Tongue (tissue), 1 donor: ENCODE measurements at regions not wholly inside any gene's neighbourhood (a gene's known extent, or its start where the extent isn't known, plus 50 kb on each side); places are given as distances from the start of the nearest gene placed in this dataset.
"Not testable (repeated sequence)": the region's sequence is repeated elsewhere in the genome, so short reads cannot be mapped to it uniquely, and the experiment has no call there.

Experiments used
- DNase-seq: peaks from one replicate; pipeline ENCODE4 v3.0.0-alpha.2; 2015

DNA sequence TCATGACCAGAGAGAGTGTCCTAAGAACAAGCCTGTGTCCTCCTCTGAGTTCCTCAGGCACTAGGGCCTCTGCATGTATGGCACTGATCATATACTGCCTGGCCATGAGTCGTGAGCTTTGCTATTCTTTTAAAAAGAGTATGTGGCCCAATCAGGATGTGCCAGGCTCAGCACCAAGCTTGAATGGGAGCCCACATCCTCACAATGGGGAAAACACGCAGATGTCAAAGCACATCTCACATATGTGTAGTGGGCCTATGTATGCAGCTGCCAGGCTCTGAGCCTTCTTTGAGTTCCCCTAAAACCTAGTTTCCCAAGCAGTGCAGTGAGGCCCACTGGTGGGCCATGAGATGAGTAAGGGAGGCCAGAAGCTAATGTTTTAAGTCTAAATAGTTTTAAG is 69.9 kb upstream of the SLC1A4 start:
- no peak for DNase-seq

DNA sequence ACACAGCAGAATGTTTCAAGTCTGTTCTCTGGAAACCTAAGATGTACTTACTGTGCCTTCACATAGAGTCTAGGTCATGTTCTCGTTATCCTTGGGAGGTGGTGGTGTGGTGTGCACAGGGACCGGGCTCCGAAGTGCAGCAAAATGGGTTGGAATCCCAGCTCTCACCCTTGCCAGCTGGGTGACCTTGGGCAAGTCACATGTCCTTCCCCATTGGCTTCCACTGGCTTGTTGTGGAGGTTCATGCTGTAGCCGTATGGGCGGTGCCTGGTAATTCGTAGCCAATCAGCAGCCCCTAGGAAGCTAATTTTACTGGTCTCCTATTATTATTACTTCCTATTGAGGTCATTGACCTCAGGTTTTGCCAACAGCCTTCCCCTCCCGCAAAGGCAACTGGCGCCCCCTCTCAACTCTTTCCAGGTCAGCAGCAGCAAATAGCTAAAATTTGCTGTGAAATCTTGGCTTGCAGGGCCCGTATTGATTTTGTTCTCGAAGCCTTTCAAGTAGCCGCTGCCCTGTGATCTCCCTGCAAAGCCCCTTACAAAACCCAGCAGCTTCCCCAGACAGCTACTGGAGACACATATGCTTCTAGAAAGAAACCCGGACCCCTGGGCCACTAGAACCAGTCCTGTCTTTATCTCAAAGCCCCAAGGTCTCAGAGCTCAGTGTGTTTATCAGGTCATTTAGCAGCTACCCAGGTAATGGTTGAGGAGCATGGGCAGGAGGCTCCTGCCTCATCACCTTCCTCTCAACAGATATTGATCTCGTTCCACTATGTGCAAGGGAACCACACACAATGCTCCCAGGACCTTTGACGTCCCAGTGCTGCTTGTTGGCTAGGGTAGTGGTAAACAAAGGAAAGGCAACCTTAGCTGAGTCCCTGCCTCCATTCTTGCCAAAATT is 66.5 kb upstream of the SLC1A4 start:
- no peak for DNase-seq

GRCh38 chr2:64923385-64923710 is 65.9 kb upstream of the SLC1A4 start:
- DNase-seq: no peak

DNA sequence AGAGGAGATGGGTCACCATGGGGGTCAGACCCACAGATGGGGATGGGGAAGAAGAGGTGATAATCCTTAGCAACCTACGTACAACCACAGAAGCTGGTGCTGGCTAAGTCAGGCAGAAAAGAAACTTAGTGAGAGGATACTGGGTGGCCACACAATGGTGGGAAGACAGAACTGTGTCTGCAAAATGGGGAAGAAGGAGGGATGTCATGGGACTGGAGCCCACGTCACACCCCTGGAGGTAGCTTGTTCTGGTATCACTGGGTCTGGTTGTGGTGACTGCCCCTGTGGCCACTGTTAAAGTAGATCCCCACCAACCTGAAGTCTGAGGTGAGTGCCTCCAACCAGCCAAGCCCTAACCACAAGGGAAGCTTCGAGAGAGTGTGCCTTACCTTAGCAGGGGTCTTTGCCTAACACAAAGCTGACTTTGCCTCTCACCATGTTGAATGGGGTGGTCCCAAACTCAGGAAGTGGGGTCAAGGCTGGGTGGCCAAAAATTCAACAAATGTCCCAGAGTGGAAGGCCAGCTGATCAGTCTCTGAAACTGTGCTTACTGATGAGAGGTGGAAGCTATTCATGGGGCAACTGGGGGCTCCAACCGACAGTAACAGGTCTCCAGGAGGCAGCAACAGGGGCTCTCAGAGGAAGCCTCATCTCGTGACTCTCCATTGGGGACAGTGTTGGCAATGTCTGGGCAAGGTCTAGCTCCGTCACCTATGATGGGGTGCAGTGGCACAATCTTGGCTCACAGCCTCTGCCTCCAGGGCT is 64.8 kb upstream of the SLC1A4 start:
- DNase-seq: no peak

GRCh38 chr2:64925930-64926722 is 63.1 kb upstream of the SLC1A4 start:
- not testable (repeated sequence) for DNase-seq

GRCh38 chr2:64928813-64929212 is 60.4 kb upstream of the SLC1A4 start:
- no peak for DNase-seq

DNA sequence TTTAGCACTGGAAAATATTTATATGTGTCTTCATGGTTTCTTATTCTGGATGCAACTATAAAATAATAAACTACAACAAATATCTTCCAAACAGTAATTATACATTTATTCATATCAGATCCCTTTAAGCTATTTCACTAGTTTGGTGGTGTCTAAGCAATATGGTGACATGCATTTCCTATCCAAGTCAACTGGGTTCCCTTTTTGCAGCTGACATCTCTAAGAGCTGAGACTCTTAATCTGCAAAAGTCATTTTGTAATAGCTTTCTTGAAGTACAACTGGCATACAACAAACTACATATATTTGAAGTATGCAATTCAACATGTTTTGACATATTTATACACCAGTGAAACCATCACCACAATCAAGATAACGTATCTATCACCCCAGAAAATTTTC is 59.9 kb upstream of the SLC1A4 start:
- no peak for DNase-seq

DNA sequence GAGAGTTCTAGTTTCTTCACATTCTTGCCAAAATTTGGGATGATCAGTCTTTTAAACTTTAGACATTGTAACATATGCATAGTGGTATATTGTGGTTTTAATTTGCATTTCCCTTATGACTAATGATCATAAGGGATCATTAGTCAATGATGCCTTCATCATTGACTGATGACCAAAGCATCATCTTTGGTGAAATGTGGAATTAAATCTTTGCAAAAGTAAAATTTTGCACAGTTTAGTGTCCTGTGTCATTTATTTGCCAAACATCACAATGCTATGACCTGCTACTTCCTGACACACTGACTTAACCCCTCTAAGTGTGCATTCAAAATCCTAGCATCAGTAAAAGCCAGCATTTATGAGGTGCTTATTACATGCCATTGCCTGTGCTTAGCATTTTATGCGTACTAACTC is 58.9 kb upstream of the SLC1A4 start:
- DNase-seq: no peak

- DNase-seq: no peak
Observed at GRCh38 chr2:64931246-64932115, 57.7 kb upstream of the SLC1A4 start.

DNA sequence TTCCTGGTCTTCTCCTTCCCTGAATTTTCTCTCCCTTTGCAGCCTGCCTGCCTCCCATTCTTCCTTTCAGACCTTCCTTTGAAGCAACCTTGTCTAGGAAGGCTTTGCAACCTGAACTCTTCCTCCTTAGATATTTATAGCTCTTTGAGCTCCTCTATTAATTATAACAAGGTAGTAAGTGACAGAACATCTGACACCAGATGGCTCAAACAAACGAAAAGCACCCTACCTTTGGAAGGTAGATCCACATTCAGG is 57.2 kb upstream of the SLC1A4 start:
- no peak for DNase-seq

DNA sequence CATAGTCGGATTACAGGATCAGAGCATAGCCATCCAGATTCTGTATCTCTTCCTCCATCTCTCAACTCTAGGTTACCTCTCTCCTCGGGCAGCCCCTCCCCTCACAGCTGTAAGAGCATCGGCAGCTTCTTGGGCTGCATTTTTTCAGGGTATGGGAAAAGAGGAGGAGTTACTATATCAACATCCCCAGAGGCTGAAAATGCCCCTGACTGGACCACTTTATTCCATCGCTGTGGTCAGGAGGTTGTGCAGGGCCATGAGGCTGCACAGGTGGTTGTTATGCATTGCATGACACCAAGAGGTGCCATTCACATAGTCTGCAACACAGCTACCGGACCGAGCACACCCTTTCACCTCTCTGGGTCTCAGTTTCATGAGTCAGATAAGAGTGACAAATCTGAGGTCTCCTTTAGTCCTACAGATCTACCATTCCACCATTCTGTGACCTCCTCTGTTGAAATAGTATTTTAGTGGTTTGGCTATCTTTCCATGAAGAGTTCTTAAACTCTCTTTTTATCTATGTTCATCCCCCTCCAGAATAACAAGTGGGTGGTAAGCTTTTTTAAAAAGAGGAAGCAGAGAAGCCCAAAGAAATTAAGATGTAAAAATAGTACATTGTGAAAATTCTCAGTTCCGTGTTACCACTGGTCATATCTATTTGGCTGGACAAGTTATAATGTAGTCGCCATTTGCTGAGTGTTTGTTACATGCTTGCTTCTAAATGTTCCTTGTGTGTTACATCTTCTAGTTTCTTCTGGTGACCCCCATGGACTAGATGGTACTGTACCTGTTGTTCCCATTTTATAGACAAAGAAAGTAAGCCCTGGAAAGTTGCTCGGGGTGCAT is 56.6 kb upstream of the SLC1A4 start:
- no peak for DNase-seq

- no peak for DNase-seq
Observed at GRCh38 chr2:64934530-64934929, 54.7 kb upstream of the SLC1A4 start.

DNA sequence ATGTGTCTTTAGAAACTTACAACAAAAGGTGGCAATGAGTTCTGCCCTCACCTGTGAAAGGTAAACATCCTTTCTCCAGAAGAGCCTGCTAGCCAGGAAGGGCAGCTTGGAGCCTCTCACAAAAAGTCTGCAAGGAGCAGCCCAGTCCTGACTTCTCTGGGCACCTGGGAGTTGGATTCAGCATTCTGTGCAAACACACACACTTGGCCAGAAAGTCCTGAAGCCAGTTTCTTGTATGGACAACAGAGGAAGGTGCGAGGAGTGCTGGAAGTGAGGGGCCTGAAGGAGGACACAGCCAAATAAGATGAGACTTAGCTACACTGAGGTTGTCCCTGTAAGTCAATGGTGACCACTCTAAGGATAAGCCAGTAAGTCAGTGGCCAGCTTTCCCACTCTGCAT is 52.4 kb upstream of the SLC1A4 start:
- no peak for DNase-seq

DNA sequence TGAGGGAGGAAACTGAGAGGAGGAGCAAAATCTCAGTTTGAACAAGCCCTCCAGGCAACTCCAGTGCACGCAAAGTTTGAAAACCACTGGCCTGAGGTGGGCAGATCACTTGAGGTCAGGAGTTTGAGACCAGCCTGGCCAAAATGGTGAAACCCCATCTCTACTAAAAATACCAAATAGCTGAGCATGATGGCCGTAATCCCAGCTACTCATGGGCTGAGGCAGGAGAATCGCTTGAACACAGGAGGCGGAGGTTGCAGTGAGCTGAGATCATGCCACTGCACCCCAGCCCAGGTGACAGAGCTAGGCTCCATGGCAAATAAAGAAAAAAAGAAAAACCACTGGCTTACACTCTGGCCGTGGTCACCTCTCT is 51.9 kb upstream of the SLC1A4 start:
- not testable (repeated sequence) for DNase-seq

DNA sequence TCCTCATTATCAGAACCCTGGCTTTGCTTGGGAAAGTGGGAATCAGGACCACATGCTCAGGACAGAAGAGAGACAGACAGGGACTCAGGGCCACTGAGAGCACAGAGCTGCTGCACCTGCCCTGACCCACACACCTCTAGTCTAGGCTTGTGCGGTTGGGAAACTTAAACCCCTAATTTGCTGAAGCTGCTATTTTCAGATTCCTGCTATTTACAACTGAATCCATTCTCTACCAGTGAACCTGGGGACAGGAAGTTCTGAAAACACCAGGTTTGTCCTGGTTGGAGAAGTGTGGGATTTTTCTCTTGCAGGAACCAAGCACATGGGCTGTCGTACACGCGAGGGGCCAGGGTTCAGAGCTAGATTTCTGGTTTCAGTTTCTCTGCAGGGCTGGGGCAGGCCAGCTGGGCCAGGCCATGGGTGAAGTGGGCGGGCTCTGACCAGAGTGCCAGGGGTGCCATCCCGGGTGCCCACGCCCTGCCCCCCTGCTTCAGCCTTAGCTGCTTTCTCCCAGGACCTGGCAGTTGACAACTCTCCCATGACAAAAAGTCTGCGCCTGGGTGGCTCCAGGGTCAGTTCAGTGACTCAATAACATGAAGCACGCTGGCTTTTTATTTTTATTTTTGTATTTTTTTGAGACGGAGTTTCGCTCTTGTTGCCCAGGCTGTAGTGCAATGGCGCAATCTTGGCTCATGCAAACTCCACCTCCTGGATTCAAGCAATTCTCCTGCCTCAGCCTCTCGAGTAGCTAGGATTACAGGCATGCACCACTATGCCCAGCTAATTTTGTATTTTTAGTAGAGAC is 51.3 kb upstream of the SLC1A4 start:
- DNase-seq: no peak

- DNase-seq: no peak
Observed at GRCh38 chr2:64938607-64939285, 50.5 kb upstream of the SLC1A4 start.

- DNase-seq: no peak
Observed at GRCh38 chr2:64939332-64939917, 49.8 kb upstream of the SLC1A4 start.
